ENCODE measurements at regions not wholly inside any gene's neighbourhood (a gene's known extent, or its start where the extent isn't known, plus 50 kb on each side); places are given as distances from the start of the nearest gene placed in this dataset.

DNA sequence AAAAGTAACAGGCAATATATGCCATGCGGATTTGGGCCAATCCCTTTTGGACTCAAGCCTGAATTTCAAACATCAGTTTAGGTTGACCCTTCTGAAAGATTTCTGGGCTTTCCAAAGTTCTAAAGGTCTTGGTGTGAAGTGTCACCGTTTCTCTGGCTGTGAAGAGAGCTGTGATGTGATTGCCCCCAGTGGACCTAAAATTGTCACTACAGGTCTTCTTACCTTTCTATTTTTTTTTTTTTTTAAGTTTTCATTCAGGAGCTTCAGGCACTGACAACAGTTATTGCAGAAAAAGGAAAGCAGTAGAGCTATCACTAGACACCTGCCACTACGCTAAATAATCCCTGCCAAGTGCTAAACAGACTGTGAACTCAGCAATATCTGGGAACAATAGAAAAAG lies 75.7 kb upstream of the OPRM1 start:
- TF ChIP-seq, protein P1, sequence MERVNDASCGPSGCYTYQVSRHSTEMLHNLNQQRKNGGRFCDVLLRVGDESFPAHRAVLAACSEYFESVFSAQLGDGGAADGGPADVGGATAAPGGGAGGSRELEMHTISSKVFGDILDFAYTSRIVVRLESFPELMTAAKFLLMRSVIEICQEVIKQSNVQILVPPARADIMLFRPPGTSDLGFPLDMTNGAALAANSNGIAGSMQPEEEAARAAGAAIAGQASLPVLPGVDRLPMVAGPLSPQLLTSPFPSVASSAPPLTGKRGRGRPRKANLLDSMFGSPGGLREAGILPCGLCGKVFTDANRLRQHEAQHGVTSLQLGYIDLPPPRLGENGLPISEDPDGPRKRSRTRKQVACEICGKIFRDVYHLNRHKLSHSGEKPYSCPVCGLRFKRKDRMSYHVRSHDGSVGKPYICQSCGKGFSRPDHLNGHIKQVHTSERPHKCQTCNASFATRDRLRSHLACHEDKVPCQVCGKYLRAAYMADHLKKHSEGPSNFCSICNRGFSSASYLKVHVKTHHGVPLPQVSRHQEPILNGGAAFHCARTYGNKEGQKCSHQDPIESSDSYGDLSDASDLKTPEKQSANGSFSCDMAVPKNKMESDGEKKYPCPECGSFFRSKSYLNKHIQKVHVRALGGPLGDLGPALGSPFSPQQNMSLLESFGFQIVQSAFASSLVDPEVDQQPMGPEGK (CRISPR knock-in tag; IDR thresholded peaks at IDR 0.05; ENCODE audit: borderline replicate concordance) = no peak
- no peak for TF ChIP-seq ARNTL (CRISPR knock-in tag; IDR thresholded peaks at IDR 0.05; ENCODE audit: borderline replicate concordance, low read depth)
- TF ChIP-seq PPARA (CRISPR knock-in tag; IDR thresholded peaks at IDR 0.05; ENCODE audit: borderline replicate concordance) = no peak
- TF ChIP-seq, protein P2, sequence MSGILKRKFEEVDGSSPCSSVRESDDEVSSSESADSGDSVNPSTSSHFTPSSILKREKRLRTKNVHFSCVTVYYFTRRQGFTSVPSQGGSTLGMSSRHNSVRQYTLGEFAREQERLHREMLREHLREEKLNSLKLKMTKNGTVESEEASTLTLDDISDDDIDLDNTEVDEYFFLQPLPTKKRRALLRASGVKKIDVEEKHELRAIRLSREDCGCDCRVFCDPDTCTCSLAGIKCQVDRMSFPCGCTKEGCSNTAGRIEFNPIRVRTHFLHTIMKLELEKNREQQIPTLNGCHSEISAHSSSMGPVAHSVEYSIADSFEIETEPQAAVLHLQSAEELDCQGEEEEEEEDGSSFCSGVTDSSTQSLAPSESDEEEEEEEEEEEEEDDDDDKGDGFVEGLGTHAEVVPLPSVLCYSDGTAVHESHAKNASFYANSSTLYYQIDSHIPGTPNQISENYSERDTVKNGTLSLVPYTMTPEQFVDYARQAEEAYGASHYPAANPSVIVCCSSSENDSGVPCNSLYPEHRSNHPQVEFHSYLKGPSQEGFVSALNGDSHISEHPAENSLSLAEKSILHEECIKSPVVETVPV (CRISPR knock-in tag; IDR thresholded peaks at IDR 0.05) = no peak
- no peak for TF ChIP-seq SNAI2 (CRISPR knock-in tag; IDR thresholded peaks at IDR 0.05)
- TF ChIP-seq, protein P3, sequence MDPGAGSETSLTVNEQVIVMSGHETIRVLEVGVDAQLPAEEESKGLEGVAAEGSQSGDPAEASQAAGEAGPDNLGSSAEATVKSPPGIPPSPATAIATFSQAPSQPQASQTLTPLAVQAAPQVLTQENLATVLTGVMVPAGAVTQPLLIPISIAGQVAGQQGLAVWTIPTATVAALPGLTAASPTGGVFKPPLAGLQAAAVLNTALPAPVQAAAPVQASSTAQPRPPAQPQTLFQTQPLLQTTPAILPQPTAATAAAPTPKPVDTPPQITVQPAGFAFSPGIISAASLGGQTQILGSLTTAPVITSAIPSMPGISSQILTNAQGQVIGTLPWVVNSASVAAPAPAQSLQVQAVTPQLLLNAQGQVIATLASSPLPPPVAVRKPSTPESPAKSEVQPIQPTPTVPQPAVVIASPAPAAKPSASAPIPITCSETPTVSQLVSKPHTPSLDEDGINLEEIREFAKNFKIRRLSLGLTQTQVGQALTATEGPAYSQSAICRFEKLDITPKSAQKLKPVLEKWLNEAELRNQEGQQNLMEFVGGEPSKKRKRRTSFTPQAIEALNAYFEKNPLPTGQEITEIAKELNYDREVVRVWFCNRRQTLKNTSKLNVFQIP (CRISPR knock-in tag; IDR thresholded peaks at IDR 0.05; ENCODE audit: borderline replicate concordance, low read depth) = no peak
- no peak for TF ChIP-seq CSDC2 (CRISPR knock-in tag; IDR thresholded peaks at IDR 0.05)
- TF ChIP-seq, protein P4, sequence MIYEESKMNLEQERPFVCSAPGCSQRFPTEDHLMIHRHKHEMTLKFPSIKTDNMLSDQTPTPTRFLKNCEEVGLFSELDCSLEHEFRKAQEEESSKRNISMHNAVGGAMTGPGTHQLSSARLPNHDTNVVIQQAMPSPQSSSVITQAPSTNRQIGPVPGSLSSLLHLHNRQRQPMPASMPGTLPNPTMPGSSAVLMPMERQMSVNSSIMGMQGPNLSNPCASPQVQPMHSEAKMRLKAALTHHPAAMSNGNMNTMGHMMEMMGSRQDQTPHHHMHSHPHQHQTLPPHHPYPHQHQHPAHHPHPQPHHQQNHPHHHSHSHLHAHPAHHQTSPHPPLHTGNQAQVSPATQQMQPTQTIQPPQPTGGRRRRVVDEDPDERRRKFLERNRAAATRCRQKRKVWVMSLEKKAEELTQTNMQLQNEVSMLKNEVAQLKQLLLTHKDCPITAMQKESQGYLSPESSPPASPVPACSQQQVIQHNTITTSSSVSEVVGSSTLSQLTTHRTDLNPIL (CRISPR knock-in tag; IDR thresholded peaks at IDR 0.05; ENCODE audit: low read depth) = no peak
- TF ChIP-seq TCF4 (CRISPR knock-in tag; IDR thresholded peaks at IDR 0.05; ENCODE audit: borderline replicate concordance) = no peak
- TF ChIP-seq ESRRG (CRISPR knock-in tag; IDR thresholded peaks at IDR 0.05) = no peak
